ENCODE measurements at regions not wholly inside any gene's neighbourhood (a gene's known extent, or its start where the extent isn't known, plus 50 kb on each side); places are given as distances from the start of the nearest gene placed in this dataset.
"Not testable (repeated sequence)": the region's sequence is repeated elsewhere in the genome, so short reads cannot be mapped to it uniquely, and the experiment has no call there.

- no peak for TF ChIP-seq CTCF (IDR thresholded peaks at IDR 0.05; ENCODE audit: borderline replicate concordance, extremely low read depth, insufficient read depth)
- H3K4me3 ChIP-seq (ENCODE audit: low read length in 3 of 3): no peak overlapping the region
- intact Hi-C loops (cut with DNase I): no loop called here
- no peak overlapping the region for H3K9ac ChIP-seq (ENCODE audit: low read length in 3 of 3)
- FAIRE-seq: no peak
- H3K9me3 ChIP-seq (ENCODE audit: control insufficient read depth in 2 of 3, insufficient read depth in 1 of 3, low read length in 3 of 3): no peaks in the 10 kb centered on the region
- DNase-seq: no peak
- H3K27ac ChIP-seq (ENCODE audit: low read depth in 2 of 2, low read length in 2 of 2): no peak overlapping the region
- no peaks in the 10 kb centered on the region for H3K36me3 ChIP-seq (ENCODE audit: control insufficient read depth in 2 of 3, insufficient read depth in 3 of 3, low read length in 3 of 3)
- H3K27me3 ChIP-seq (ENCODE audit: control insufficient read depth, insufficient read depth, low read length): no peaks in the 10 kb centered on the region
- H3K4me1 ChIP-seq (ENCODE audit: control insufficient read depth in 2 of 3, insufficient read depth in 2 of 3, low read depth in 1 of 3, low read length in 3 of 3): no peaks in the 10 kb centered on the region
Observed at GRCh38 chr10:30727524-30727923, 98.0 kb upstream of the LYZL2 start.

GRCh38 chr10:30726783-30727414, 97.3 kb upstream of the LYZL2 start:
- H3K27me3 ChIP-seq (ENCODE audit: control insufficient read depth, insufficient read depth, low read length); H3K9me3 ChIP-seq (ENCODE audit: control insufficient read depth in 2 of 3, insufficient read depth in 1 of 3, low read length in 3 of 3); H3K27ac ChIP-seq (ENCODE audit: low read depth in 2 of 2, low read length in 2 of 2); H3K4me1 ChIP-seq (ENCODE audit: control insufficient read depth in 2 of 3, insufficient read depth in 2 of 3, low read depth in 1 of 3, low read length in 3 of 3); intact Hi-C loops (cut with DNase I); H3K9ac ChIP-seq (ENCODE audit: low read length in 3 of 3); H3K36me3 ChIP-seq (ENCODE audit: control insufficient read depth in 2 of 3, insufficient read depth in 3 of 3, low read length in 3 of 3); H3K4me3 ChIP-seq (ENCODE audit: low read length in 3 of 3): not testable (repeated sequence)
- peak; percentile 83 to 92 (median 86) for DNase-seq
- FAIRE-seq: peak; percentile 72
- TF ChIP-seq CTCF (IDR thresholded peaks at IDR 0.05; ENCODE audit: borderline replicate concordance, extremely low read depth, insufficient read depth): peak; percentile 88

GRCh38 chr10:30725661-30726060, 96.1 kb upstream of the LYZL2 start:
- no peak overlapping the region for H3K4me3 ChIP-seq (ENCODE audit: low read length in 3 of 3)

More at GRCh38 chr10:30725661-30726060, 96.1 kb upstream of the LYZL2 start:
- H3K36me3 ChIP-seq (ENCODE audit: control insufficient read depth in 2 of 3, insufficient read depth in 3 of 3, low read length in 3 of 3): no peaks in the 10 kb centered on the region
- no peaks in the 10 kb centered on the region for H3K27me3 ChIP-seq (ENCODE audit: control insufficient read depth, insufficient read depth, low read length)
- FAIRE-seq (no peak), DNase-seq (no peak)
- no peak overlapping the region for H3K9ac ChIP-seq (ENCODE audit: low read length in 3 of 3)
- no peak overlapping the region for H3K27ac ChIP-seq (ENCODE audit: low read depth in 2 of 2, low read length in 2 of 2)
- intact Hi-C loops (cut with DNase I): no loop called here
- H3K9me3 ChIP-seq (ENCODE audit: control insufficient read depth in 2 of 3, insufficient read depth in 1 of 3, low read length in 3 of 3): no peaks in the 10 kb centered on the region
- H3K4me1 ChIP-seq (ENCODE audit: control insufficient read depth in 2 of 3, insufficient read depth in 2 of 3, low read depth in 1 of 3, low read length in 3 of 3): no peaks in the 10 kb centered on the region
- TF ChIP-seq CTCF (IDR thresholded peaks at IDR 0.05; ENCODE audit: borderline replicate concordance, extremely low read depth, insufficient read depth): no peak

Data from kidney (tissue), 13 donors.